GM21619 (cell line): ENCODE measurements at regions not wholly inside any gene's neighbourhood (a gene's known extent, or its start where the extent isn't known, plus 50 kb on each side); places are given as distances from the start of the nearest gene placed in this dataset.
"Not testable (repeated sequence)": the region's sequence is repeated elsewhere in the genome, so short reads cannot be mapped to it uniquely, and the experiment has no call there.

Source experiments
- ATAC-seq: cut with Tn5 transposase; IDR thresholded peaks from one replicate; pipeline ENCODE4 v1.9.1; 2021; ENCODE audit not compliant: unreplicated experiment

- ATAC-seq: not testable (repeated sequence)
These were observed 750.6 kb downstream of the PRIM2 start for GRCh38 chr6:58067867-58068548.

GRCh38 chr6:58073263-58073662, 755.8 kb downstream of the PRIM2 start:
- no peak for ATAC-seq

- ATAC-seq: not testable (repeated sequence)
These were observed 772.6 kb downstream of the PRIM2 start for GRCh38 chr6:58090067-58090466.

- ATAC-seq: not testable (repeated sequence)
These were observed 779.8 kb downstream of the PRIM2 start for GRCh38 chr6:58097251-58097650.

DNA sequence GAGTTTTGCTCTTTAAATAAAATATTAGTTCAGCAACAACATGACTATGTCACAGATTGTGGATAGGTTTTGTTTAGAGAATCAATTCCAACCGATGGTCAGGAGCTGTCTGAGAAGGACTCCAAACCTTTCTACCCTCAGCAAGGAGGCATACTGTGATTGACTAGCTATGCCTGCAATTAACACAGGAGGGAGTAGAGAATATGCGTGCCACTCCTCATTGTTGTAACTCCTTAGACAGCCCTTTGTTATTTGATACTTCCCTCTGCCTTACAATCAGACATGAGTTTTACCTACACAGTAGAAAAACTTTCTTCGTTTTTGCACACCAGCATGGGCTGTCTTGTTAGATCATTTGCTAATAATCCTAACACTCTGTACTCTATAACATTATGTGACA, 796.5 kb downstream of the PRIM2 start:
- ATAC-seq: no peak

DNA sequence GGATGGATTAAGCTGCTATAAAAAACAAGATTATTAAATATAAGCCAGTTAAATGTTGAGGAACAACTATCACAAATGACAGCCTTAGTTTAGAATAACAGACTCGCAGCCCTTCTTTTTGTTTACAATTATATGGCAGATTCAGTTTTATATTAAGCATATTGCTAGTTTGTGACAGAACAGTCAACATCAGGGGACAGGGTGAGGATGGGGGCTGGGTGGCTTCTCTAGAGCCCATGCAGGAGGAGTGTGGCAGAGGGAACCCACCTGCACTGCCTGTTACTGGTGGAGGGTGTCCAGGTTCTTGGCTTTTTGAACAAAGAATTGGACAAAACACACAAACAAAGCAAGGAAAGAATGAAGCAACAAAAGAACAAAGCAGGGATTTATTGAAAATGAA, 799.7 kb downstream of the PRIM2 start:
- not testable (repeated sequence) for ATAC-seq

DNA sequence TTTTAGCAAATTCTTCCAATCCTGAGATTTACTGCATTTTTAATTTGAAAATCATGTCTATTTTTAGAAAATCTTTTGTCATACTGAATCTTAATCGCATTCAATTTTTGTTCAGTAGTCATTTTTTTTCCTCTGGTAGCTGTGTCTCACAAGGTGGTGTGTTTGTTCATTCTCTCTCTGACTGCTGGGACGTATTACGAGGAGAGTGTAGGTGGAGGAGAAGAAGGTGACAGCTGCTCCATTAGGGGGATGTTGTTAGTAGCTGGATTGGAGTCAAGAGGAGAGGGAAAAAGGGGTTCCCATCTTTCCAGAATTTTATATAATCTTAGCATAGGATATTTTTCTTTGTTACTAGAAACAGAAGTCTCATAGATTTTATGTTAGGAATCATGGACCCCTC, 804.2 kb downstream of the PRIM2 start:
- not testable (repeated sequence) for ATAC-seq

DNA sequence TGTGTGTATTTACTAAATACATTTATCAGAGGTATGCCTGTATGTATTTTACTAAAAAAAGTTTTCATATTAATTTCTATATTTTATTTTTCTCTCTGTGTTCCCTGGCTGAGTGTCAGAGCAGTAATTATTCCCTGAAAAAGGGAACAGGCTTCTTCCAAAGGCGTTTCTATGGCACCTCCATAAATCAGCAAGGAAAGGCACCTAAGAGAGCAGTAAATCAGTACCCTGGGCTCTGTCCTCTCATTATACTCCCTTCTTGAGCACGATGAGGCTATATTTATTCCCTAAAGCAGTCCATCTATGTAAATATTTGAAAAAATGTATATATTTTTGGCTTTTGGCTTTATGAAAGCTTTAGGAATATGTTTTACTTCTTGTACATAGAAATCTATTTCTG, 806.3 kb downstream of the PRIM2 start:
- not testable (repeated sequence) for ATAC-seq

DNA sequence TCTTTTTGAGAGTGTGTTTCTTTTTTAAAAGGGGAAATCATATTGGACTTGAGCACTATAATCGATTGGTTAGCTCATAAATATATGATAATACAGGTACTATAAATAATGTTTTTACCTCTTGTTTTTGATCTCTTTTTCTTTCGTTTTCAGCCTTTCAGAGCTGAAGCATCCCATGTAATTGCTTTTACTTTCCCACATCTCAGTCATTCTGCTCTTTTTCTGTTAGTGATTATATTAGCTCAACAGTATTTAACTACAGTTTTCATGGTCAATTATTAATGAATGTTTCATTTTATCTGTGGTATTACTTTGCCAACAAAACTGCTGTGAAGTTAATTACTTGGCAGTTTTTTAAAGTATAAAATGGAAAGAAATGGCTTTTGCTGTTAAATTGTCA, 811.1 kb downstream of the PRIM2 start:
- not testable (repeated sequence) for ATAC-seq

DNA sequence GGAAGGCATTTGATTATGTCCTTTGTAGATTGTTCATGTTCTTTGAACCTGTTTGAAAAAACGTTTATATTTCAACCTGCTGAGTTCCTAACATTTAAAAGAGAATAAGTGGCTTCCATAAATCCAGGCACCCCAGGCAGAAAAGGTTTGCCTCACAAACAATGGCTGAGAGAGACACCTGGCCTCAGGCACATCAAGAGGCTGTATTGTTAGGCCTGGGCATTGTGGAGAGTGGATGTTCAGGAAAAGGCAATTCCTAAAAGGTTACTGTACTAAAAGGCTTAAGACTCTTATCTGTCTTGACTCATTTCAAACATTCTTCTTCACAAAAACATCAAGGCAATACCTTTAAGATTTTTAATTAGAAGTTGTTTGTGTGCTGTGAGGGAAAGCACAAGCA, 811.7 kb downstream of the PRIM2 start:
- not testable (repeated sequence) for ATAC-seq

DNA sequence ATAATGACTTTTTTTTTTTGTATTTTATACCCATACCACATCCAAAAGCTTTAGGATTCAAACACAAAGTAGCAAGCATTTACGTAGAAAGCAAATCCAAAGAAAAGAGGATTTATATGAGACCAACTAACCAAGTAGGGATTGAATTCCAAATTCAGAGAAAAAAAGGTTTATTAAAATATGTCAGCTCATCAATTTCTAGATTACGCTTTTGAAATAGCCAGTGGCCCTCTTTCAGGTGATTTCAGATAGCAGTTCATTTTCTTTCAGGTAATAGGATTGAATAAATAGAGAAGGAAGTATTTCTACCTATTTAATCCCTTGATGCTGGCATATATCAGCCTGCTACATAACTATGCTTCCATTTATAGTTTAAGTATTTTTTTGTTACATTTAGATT, 822.3 kb downstream of the PRIM2 start:
- not testable (repeated sequence) for ATAC-seq

GRCh38 chr6:58171025-58171424, 853.6 kb downstream of the PRIM2 start:
- not testable (repeated sequence) for ATAC-seq

DNA sequence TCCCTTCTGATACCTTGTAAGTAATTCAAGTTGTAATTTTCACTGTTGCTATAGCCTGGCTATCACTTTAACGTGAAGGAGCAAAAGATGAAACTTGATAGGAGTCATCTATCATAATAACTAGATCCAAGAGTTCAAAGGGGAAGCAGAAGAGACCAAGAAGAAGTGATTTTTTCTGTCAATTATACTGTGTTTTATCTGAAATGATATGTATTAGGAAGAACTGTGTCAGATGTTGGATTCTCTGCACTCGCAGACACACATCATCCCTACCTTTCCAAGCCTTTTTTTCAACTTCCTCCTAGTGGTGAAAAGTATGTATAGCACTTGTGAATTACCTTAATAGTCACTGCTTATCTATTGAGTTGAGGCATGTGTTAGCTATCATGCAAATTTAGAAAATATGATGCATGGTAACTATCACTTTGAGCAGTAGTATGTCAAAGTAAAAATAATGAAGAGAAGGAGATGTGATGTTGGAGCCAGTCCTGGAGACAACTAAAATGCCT, 864.2 kb downstream of the PRIM2 start:
- not testable (repeated sequence) for ATAC-seq

- not testable (repeated sequence) for ATAC-seq
These were observed 867.9 kb downstream of the PRIM2 start for GRCh38 chr6:58185300-58185699.

GRCh38 chr6:58193209-58193608, 875.8 kb downstream of the PRIM2 start:
- not testable (repeated sequence) for ATAC-seq

- ATAC-seq: no peak
These were observed 880.9 kb downstream of the PRIM2 start for GRCh38 chr6:58198301-58198700.

DNA sequence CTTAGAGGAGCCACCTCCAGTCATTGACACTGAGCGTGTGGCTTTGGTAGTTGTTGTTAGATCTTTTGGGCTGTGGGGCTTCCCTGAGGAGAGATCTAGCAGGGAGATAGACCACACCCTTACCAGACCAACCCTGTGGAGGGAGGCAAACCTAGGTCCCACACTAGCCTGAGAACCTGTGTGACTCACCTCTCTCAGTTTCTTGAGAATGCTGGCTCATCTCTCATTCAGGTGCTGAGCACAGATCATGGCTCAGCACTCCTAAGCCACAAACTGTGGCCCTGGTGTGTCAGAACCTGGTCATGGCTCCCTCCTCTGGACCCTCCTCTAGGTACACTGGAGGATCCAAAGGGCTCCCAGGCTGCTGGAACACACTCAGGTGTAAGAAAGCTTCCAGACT, 919.7 kb downstream of the PRIM2 start:
- ATAC-seq: not testable (repeated sequence)

DNA sequence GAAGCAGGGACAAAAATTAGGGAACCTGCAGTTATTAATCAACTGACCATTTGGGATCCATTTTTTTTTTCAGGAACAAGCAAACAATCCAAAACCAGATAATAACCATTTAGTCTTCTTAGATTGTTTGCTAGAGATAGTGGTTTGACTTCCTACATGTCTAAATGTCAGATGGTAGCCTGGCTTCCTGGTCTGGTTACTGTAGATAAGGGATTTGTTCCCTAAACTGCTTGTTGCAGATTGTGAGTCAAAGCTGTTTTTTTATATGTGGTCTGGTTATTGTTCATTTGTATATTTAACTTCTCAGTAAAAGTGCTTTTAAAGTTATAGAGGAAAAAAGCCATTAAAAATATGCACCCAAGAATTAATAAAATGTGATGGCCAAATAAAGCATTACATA, 921.0 kb downstream of the PRIM2 start:
- ATAC-seq: not testable (repeated sequence)

GRCh38 chr6:58257625-58258024, 940.2 kb downstream of the PRIM2 start:
- ATAC-seq: not testable (repeated sequence)

DNA sequence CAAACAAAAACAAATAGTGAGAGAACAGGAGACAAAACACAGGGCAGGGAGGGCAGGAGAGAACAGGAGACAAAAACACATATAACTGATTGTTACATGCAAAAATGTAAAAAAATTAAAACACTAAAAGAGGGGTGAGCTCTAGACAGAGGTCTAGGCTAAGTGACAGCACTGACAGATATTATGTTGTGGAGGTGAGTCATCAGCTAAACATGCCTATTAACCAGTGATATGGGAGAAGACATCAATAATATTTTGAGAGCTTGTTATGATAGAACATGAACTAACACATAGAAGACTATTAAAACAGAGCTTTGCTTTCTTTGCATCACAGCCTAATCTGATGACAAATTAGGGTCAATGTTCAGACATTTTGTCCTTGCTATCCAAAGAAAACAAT, 972.7 kb downstream of the PRIM2 start:
- ATAC-seq: no peak

DNA sequence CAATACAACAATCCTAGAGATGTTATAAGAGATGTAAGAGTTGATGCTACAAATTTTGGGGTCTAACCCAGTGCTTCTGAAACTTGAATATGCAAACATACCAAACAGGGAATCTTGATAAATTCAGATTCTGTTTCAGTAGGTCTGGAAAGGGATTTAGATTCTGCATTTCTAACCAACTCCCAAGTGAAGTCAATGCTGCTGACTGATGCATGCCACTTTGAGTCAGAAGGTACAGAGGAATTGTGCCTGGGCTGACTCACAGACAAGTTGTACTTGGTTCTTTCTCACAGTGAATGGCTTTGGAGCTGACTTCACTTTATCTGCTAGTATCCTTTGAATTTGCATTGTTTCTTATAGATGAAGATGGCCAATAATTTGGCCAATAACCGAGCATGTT, 973.9 kb downstream of the PRIM2 start:
- not testable (repeated sequence) for ATAC-seq

DNA sequence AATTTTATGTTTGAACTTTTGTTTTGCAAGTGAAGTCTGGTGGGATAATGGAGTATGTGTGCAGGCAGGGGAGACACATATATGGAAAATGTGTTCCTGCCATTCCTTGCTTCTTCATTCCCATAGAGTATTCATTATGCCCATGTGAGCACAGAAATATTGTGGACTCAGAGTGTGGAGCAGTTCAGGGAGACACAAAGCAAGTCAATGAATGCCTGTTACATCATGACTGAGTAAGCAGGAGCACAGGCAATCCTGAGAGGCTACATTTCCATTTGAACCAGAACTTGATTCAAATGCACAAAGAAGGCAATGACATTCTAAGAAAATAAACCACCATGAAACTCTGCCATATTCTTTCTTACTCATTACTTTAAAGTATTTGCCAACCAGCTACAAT, 990.5 kb downstream of the PRIM2 start:
- not testable (repeated sequence) for ATAC-seq

GRCh38 chr6:58332108-58332507, 1014.7 kb downstream of the PRIM2 start:
- ATAC-seq: not testable (repeated sequence)
